Transverse colon (tissue), 4 donors: ENCODE measurements at regions not wholly inside any gene's neighbourhood (a gene's known extent, or its start where the extent isn't known, plus 50 kb on each side); places are given as distances from the start of the nearest gene placed in this dataset.

Experiments
- DNase-seq: peaks from one replicate; pipeline ENCODE4 v3.0.0-alpha.2; 2019
- H3K27ac ChIP-seq, 4 donors: fragments of 200-600 bp; sonication (generic); 2 replicates each; pipeline ENCODE4 v1.5.1; 2016 to 2018; ENCODE audit warnings: inconsistent platforms in 4 of 4
- H3K27me3 ChIP-seq: fragments of 200-600 bp; sonication (generic); 2 replicates; pipeline ENCODE4 v1.5.1; 2017; ENCODE audit warnings: inconsistent platforms
- H3K36me3 ChIP-seq, 4 donors: fragments of 200-600 bp; sonication (generic); 2 replicates each; pipeline ENCODE4 v1.5.1; 2017 to 2019; ENCODE audit warnings: inconsistent platforms in 4 of 4
- H3K4me1 ChIP-seq, 4 donors: fragments of 200-600 bp; sonication (generic); 2 replicates each; pipeline ENCODE4 v1.5.1; 2017 to 2020; ENCODE audit warnings: inconsistent platforms in 4 of 4
- H3K4me3 ChIP-seq, 4 donors: fragments of 200-600 bp; sonication (generic); 1 replicate in 1 of 4; 2 replicates in 3 of 4; pipeline versions ENCODE4 v1.5.1 to v1.6.1; 2017 to 2019; ENCODE audit warnings: inconsistent platforms in 4 of 4
- H3K9me3 ChIP-seq, 2 donors: fragments of 200-600 bp; sonication (generic); 2 replicates each; pipeline ENCODE4 v1.5.1; 2017 to 2019; ENCODE audit warnings: inconsistent platforms in 2 of 2
- EP300 ChIP-seq: sonication (generic); formaldehyde crosslinking; IDR thresholded peaks from one replicate; pipeline ENCODE4 v1.6.1; 2017; ENCODE audit warnings: antibody characterized with exemption, low read depth
- POLR2A ChIP-seq: fragments of 450-650 bp; IDR thresholded peaks from one replicate; pipeline ENCODE4 v1.6.1; 2016; ENCODE audit warnings: antibody characterized with exemption, mild to moderate bottlenecking, moderate library complexity
- POLR2AphosphoS5 ChIP-seq, 3 donors: sonication (generic); formaldehyde crosslinking; IDR thresholded peaks; one replicate each; pipeline ENCODE4 v1.6.1; 2016; ENCODE audit warnings: antibody characterized with exemption in 3 of 3
- WGBS, 2 donors: methylation state at CpG; one replicate each; pipeline ENCODE4 v1.1.5; 2018; ENCODE audit warnings: low coverage in 1 of 2; 5-methylcytosine and 5-hydroxymethylcytosine counted together
- in situ Hi-C, 4 donors: fragments of 200-750 bp; cut with MboI; loops; one replicate each; pipeline versions ENCODE4 v1.15.0 to v1.15.1; 2017; ENCODE audit warnings: low sequenced_read_pairs in 3 of 4, low pct_ligation_motif_present in 1 of 4, low pct_unique_long_range_greater_than_20kb in 1 of 4
- intact Hi-C: fragments of 100-400 bp; cut with DNase I; formaldehyde crosslinking; loops from one replicate; pipeline ENCODE4 v1.15.1; 2023; ENCODE audit warnings: low total_unique reads
- TF ChIP-seq, protein P1 (sequence below), 5 experiments: fragments of 200-600 bp in 3 of 5; fragments of 450-650 bp in 2 of 5; sonication (generic) in 3 of 5; IDR thresholded peaks; 1 replicate in 2 of 5; 2 replicates in 3 of 5; pipeline ENCODE4 v1.5.1; 2016 to 2017; ENCODE audit warnings: antibody characterized with exemption in 5 of 5, inconsistent platforms in 3 of 5, mild to moderate bottlenecking in 2 of 5, moderate library complexity in 1 of 5

DNA sequence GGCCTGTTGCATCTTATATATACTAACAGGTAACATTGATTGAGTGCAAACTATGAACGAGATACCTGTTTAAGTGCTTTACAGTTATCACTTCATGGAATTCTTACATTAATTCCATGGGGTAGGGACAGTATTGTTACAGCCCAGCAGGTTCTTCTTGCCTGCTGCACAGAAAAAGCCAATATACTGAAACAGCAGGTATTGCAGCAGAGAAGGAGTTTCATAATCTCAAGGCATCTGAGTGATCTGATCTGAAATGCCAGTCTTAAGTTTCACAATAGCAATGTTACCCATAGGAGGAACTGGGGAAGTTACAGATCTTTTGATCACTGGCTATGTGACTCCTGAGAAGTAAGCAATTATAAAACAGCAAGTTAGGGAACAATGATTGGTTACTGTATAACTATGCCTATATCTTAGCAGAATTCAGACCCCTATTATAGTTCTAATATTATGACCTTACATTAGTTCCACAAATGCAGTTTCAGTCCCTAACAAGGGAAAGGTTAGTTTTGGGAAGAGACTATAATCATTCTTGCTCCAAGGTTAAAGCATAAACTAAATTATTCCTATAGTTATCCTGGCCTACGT lies 126.5 kb upstream of the BNC2 start:
- Histone ChIP-seq H3K27me3 (no peaks in the 10 kb centered on the region), H3K4me1 (no peaks in the 10 kb centered on the region), H3K27ac (no peak overlapping the region), H3K36me3 (no peaks in the 10 kb centered on the region), H3K4me3 (no peak overlapping the region), H3K9me3 (peaks cover 14 to 21% of the 10 kb centered on the region in 2 donors)
- in situ Hi-C loops (no loop called here), intact Hi-C loops (no loop called here)
- 86 to 100% methylated on average over 2 of the region's 2 CpGs for WGBS, 2 donors
- TF ChIP-seq, protein P1, sequence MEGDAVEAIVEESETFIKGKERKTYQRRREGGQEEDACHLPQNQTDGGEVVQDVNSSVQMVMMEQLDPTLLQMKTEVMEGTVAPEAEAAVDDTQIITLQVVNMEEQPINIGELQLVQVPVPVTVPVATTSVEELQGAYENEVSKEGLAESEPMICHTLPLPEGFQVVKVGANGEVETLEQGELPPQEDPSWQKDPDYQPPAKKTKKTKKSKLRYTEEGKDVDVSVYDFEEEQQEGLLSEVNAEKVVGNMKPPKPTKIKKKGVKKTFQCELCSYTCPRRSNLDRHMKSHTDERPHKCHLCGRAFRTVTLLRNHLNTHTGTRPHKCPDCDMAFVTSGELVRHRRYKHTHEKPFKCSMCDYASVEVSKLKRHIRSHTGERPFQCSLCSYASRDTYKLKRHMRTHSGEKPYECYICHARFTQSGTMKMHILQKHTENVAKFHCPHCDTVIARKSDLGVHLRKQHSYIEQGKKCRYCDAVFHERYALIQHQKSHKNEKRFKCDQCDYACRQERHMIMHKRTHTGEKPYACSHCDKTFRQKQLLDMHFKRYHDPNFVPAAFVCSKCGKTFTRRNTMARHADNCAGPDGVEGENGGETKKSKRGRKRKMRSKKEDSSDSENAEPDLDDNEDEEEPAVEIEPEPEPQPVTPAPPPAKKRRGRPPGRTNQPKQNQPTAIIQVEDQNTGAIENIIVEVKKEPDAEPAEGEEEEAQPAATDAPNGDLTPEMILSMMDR (IDR thresholded peaks at IDR 0.05) = no peak
- TF ChIP-seq EP300 = no peak
- TF ChIP-seq POLR2A = no peak
- no peak for TF ChIP-seq POLR2AphosphoS5 (IDR thresholded peaks at IDR 0.05)
- no peak for DNase-seq

DNA sequence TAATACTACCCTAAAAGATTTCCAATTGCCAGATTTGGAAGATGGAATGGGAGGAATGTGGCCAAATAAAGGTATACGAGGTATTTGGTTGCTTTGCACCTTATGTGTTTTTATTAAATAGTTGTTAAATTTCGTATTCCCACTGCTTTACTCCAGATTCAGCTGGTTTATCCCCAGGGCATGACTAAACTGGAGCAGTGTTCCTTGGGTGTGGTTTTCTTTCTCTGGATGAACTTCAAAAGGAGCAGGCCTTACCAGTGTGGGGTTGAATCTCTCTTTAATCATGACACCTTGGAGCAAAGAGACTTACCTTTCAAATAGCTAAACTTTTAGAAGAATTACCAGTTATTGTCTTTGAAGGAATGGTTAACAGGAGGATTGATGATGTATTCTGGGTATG lies 121.7 kb upstream of the BNC2 start:
- intact Hi-C loops = no loop called here
- TF ChIP-seq EP300 (no peak), POLR2A (no peak), POLR2AphosphoS5 (IDR thresholded peaks at IDR 0.05) (no peak)
- TF ChIP-seq, protein P1 (IDR thresholded peaks at IDR 0.05) = no peak
- Histone ChIP-seq H3K36me3 (no peaks in the 10 kb centered on the region), H3K4me1 (no peaks in the 10 kb centered on the region), H3K9me3 (peaks cover 8 to 12% of the 10 kb centered on the region in 2 donors), H3K4me3 (no peak overlapping the region), H3K27ac (no peak overlapping the region), H3K27me3 (no peaks in the 10 kb centered on the region)
- WGBS, 2 donors = 74% methylated on average over 2 of the region's 2 CpGs
- no peak for DNase-seq
- in situ Hi-C loops = no loop called here

DNA sequence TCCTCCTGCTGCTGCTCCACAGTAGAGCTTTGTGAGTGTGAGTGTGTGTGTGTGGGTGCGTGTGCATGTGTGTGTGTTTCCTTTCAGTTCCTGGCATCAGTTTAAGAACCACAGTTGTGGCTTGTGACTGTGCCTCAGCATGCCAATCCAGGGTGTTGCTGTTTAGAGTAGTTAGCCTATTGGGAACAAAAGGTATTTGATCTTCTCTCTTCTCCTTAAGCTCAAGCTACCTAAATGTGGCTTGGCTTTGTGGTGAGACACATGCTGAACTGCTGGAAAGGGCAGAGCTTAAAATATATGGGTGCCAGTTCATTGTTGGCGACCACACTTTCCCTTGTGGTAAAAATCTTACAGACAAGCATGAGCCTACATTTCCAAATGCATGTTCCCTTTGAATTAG lies 116.6 kb upstream of the BNC2 start:
- intact Hi-C loops = no loop called here

DNA sequence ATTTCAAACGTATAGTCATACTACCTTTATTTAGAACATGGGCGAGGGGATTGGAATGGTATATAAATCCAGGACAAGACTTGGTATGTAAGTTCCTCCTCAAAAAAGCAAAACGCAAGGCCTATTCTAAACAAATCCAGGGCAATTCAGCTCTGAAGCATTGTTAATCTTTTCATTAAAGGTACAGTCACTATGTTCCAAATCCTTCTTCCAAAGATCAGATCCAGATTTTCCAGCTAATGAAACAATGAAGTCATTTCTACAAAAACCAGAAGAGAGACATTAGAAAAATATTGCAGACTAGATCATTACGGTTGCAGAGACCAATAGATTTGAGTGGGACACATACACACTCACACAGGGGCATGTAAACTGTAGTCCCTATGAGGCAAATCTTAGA lies 116.1 kb upstream of the BNC2 start:
- H3K27ac ChIP-seq = peak overlapping the region in 3 of 4 donors; percentile 34 to 60 (median 58)
- H3K4me1 ChIP-seq = no peaks in the 10 kb centered on the region
- TF ChIP-seq EP300 (no peak), POLR2AphosphoS5 (IDR thresholded peaks at IDR 0.05) (no peak)
- TF ChIP-seq, protein P1 (IDR thresholded peaks at IDR 0.05) = no peak
- no peaks in the 10 kb centered on the region for H3K36me3 ChIP-seq
- no peak for DNase-seq
- intact Hi-C loops (no loop called here), in situ Hi-C loops (no loop called here)
- H3K27me3 ChIP-seq = no peaks in the 10 kb centered on the region
- WGBS, 2 donors = 56 to 63% methylated on average over 4 of the region's 4 CpGs
- H3K4me3 ChIP-seq = no peak overlapping the region
- no peaks in the 10 kb centered on the region for H3K9me3 ChIP-seq

More for the DNA sequence above, 116.6 kb upstream of the BNC2 start:
- Histone ChIP-seq H3K4me1 (no peaks in the 10 kb centered on the region), H3K27me3 (no peaks in the 10 kb centered on the region), H3K36me3 (no peaks in the 10 kb centered on the region), H3K4me3 (no peak overlapping the region), H3K9me3 (no peaks in the 10 kb centered on the region), H3K27ac (peak overlapping the region in 3 of 4 donors; percentile 34 to 60 (median 58))
- no peak for DNase-seq
- TF ChIP-seq, protein P1 (IDR thresholded peaks at IDR 0.05) = no peak
- TF ChIP-seq POLR2AphosphoS5 (IDR thresholded peaks at IDR 0.05) (no peak), EP300 (no peak), POLR2A (no peak)
- in situ Hi-C loops = no loop called here
- 50 to 53% methylated on average over 1 to 2 of the region's 2 CpGs for WGBS, 2 donors
